CD4-positive, CD25-positive, alpha-beta regulatory T cell (primary cell): ENCODE measurements at regions not wholly inside any gene's neighbourhood (a gene's known extent, or its start where the extent isn't known, plus 50 kb on each side); places are given as distances from the start of the nearest gene placed in this dataset.

Experiments used
- ATAC-seq, 2 donors: fragments of 150-1000 bp; cut with Tn5 transposase; one replicate each; pipeline ENCODE4 v1.10.0; 2021; ENCODE audit warnings: low read depth in 2 of 2, moderate number of reproducible peaks in 2 of 2, moderate library complexity in 1 of 2
- DNase-seq, 3 donors: peaks; one replicate each; pipeline versions ENCODE4 v3.0.0 to v3.0.0-alpha.2; 2012 to 2022; ENCODE audit warnings: mixed read lengths in 1 of 3
- H3K27ac ChIP-seq: one replicate; pipeline ENCODE4 v1.7.0; 2013; ENCODE audit warnings: mild to moderate bottlenecking, low read length; ENCODE audit not compliant: insufficient read depth, poor library complexity, severe bottlenecking
- H3K27me3 ChIP-seq: one replicate; pipeline ENCODE4 v1.7.0; 2013; ENCODE audit warnings: low read length; ENCODE audit not compliant: control insufficient read depth, insufficient read depth
- H3K36me3 ChIP-seq: one replicate; pipeline ENCODE4 v1.7.0; 2013; ENCODE audit warnings: mild to moderate bottlenecking, low read length, moderate library complexity; ENCODE audit not compliant: control insufficient read depth, insufficient read depth
- H3K4me1 ChIP-seq: 2 replicates; pipeline ENCODE4 v1.7.0; 2013; ENCODE audit warnings: mild to moderate bottlenecking, low read length; ENCODE audit not compliant: insufficient read depth, control insufficient read depth, poor library complexity, severe bottlenecking
- H3K4me3 ChIP-seq: one replicate; pipeline ENCODE4 v1.7.0; 2013; ENCODE audit warnings: low read depth, mild to moderate bottlenecking, low read length, moderate library complexity
- H3K9me3 ChIP-seq, 2 experiments: 1 replicate in 1 of 2; 2 replicates in 1 of 2; pipeline ENCODE4 v1.7.0; 2013; ENCODE audit warnings: low read length in 2 of 2, mild to moderate bottlenecking in 1 of 2, moderate library complexity in 1 of 2; ENCODE audit not compliant: control insufficient read depth in 2 of 2
- H3K27ac Mint-ChIP-seq, 3 donors: one replicate each; pipeline ENCODE4 v1.8.0; 2020 to 2022; ENCODE audit warnings: mild to moderate bottlenecking in 3 of 3, mixed read lengths in 3 of 3, moderate library complexity in 2 of 3
- H3K27me3 Mint-ChIP-seq: one replicate; pipeline ENCODE4 v1.8.0; 2022; ENCODE audit warnings: mild to moderate bottlenecking, mixed read lengths
- H3K36me3 Mint-ChIP-seq: one replicate; pipeline ENCODE4 v1.8.0; 2020; ENCODE audit warnings: mixed read lengths
- H3K4me1 Mint-ChIP-seq, 4 donors: one replicate each; pipeline ENCODE4 v1.8.0; 2020 to 2022; ENCODE audit warnings: mixed read lengths in 4 of 4, mild to moderate bottlenecking in 1 of 4
- H3K4me3 Mint-ChIP-seq, 4 donors: one replicate each; pipeline ENCODE4 v1.8.0; 2020 to 2022; ENCODE audit warnings: mild to moderate bottlenecking in 4 of 4, mixed read lengths in 4 of 4, moderate library complexity in 3 of 4
- H3K9me3 Mint-ChIP-seq, 7 donors: one replicate each; pipeline ENCODE4 v1.8.0; 2020 to 2022; ENCODE audit warnings: mixed read lengths in 7 of 7, mild to moderate bottlenecking in 3 of 7, moderate library complexity in 2 of 7

DNA sequence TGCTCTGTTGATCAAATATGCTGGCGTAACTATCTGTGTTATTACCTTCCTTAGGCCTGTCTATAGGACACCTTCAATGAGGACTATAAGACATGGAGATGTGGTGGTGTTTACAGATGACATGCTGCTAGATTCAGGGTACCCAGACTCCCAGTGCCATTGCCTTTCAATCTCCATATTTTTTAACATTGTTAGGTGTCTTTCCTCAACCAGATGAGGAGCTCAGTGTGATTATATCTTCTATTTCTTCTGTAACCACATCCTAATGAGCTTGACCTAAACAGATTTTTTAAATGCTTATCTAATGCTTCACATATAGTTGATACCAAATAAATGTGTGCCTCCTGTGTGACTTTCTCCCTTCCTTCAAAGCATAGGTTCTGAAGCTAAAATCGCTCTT is 730.1 kb upstream of the NR2F2 start:
- H3K4me1 ChIP-seq = no peaks in the 10 kb centered on the region
- ATAC-seq (no peak), DNase-seq (no peak)
- no peaks in the 10 kb centered on the region for H3K9me3 ChIP-seq
- no peaks in the 10 kb centered on the region for H3K36me3 ChIP-seq
- H3K27me3 ChIP-seq = no peaks in the 10 kb centered on the region
- H3K27ac ChIP-seq = no peak overlapping the region
- Mint-ChIP-seq H3K27me3 (no peaks in the 10 kb centered on the region), H3K4me1 (no peaks in the 10 kb centered on the region), H3K36me3 (no peaks in the 10 kb centered on the region), H3K4me3 (no peak overlapping the region), H3K27ac (no peak overlapping the region), H3K9me3 (peaks cover 0 to 2% (median 0%) of the 10 kb centered on the region in 7 donors)
- H3K4me3 ChIP-seq = no peak overlapping the region

GRCh38 chr15:95600884-95601283 is 729.6 kb upstream of the NR2F2 start:
- H3K4me1 Mint-ChIP-seq = no peaks in the 10 kb centered on the region
- Histone ChIP-seq H3K4me1 (no peaks in the 10 kb centered on the region), H3K4me3 (no peak overlapping the region), H3K36me3 (no peaks in the 10 kb centered on the region), H3K9me3 (no peaks in the 10 kb centered on the region), H3K27me3 (no peaks in the 10 kb centered on the region), H3K27ac (no peak overlapping the region)
- no peaks in the 10 kb centered on the region for H3K36me3 Mint-ChIP-seq
- H3K27me3 Mint-ChIP-seq = no peaks in the 10 kb centered on the region
- DNase-seq = no peak
- peaks cover 0 to 2% (median 0%) of the 10 kb centered on the region in 7 donors for H3K9me3 Mint-ChIP-seq
- no peak overlapping the region for H3K27ac Mint-ChIP-seq
- no peak overlapping the region for H3K4me3 Mint-ChIP-seq
- no peak for ATAC-seq

DNA sequence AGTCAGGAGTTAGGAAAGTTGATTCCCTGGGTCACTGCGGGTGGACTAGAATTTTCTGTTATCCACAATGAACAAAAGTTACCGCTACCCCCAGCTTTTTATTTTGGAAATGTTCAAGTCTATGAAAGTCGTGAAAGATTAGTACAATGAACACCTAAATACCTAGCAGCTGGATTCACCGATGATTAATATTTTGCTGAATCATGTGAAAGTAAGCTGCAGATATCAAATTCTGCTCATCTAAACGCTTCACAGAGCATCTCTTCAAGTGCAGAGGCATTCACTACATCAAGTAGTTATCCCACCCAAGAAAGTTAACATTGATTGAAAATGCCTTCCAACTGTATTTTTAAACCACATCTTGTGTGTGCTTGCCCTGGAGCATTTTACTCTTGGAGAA is 729.0 kb upstream of the NR2F2 start:
- Histone ChIP-seq H3K27ac (no peak overlapping the region), H3K27me3 (no peaks in the 10 kb centered on the region), H3K9me3 (no peaks in the 10 kb centered on the region), H3K4me1 (no peaks in the 10 kb centered on the region), H3K36me3 (no peaks in the 10 kb centered on the region), H3K4me3 (no peak overlapping the region)
- no peak for ATAC-seq
- no peaks in the 10 kb centered on the region for H3K4me1 Mint-ChIP-seq
- DNase-seq = no peak
- no peak overlapping the region for H3K4me3 Mint-ChIP-seq
- H3K9me3 Mint-ChIP-seq = peaks cover 0 to 2% (median 0%) of the 10 kb centered on the region in 7 donors
- no peaks in the 10 kb centered on the region for H3K27me3 Mint-ChIP-seq
- no peak overlapping the region for H3K27ac Mint-ChIP-seq
- H3K36me3 Mint-ChIP-seq = no peaks in the 10 kb centered on the region

- Mint-ChIP-seq H3K36me3 (no peaks in the 10 kb centered on the region), H3K27me3 (no peaks in the 10 kb centered on the region), H3K4me1 (no peaks in the 10 kb centered on the region), H3K27ac (no peak overlapping the region), H3K4me3 (no peak overlapping the region), H3K9me3 (peaks cover 0 to 2% (median 0%) of the 10 kb centered on the region in 7 donors)
- no peak overlapping the region for H3K4me3 ChIP-seq
- ATAC-seq = no peak
- no peaks in the 10 kb centered on the region for H3K4me1 ChIP-seq
- no peak for DNase-seq
- no peaks in the 10 kb centered on the region for H3K9me3 ChIP-seq
- no peak overlapping the region for H3K27ac ChIP-seq
- H3K27me3 ChIP-seq = no peaks in the 10 kb centered on the region
- H3K36me3 ChIP-seq = no peaks in the 10 kb centered on the region
Measured at GRCh38 chr15:95603802-95604201, 726.7 kb upstream of the NR2F2 start.

DNA sequence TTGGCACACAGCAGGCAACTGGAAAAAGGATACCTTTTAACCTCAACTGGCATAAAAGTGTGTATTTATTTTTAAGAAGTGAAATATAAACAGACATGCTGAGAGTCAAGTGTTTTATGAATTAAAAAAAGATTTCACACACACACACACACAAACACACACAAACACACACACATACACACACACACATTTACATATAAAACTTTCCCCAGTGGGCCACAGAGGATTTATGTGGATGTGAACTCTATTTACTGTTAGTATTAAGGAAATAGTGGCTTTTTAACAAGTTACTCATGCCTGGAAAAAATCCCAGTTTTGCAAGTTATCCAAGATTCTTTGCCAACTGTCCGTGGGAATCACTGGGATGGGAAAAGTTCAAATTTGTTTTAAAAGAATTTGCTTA is 725.9 kb upstream of the NR2F2 start:
- Histone ChIP-seq H3K4me3 (no peak overlapping the region), H3K27me3 (no peaks in the 10 kb centered on the region), H3K9me3 (no peaks in the 10 kb centered on the region), H3K27ac (no peak overlapping the region), H3K36me3 (no peaks in the 10 kb centered on the region), H3K4me1 (no peaks in the 10 kb centered on the region)
- DNase-seq (no peak), ATAC-seq (no peak)
- no peaks in the 10 kb centered on the region for H3K4me1 Mint-ChIP-seq
- peaks cover 0 to 2% (median 0%) of the 10 kb centered on the region in 7 donors for H3K9me3 Mint-ChIP-seq
- H3K27me3 Mint-ChIP-seq = no peaks in the 10 kb centered on the region
- H3K4me3 Mint-ChIP-seq = no peak overlapping the region
- H3K27ac Mint-ChIP-seq = no peak overlapping the region
- no peaks in the 10 kb centered on the region for H3K36me3 Mint-ChIP-seq

DNA sequence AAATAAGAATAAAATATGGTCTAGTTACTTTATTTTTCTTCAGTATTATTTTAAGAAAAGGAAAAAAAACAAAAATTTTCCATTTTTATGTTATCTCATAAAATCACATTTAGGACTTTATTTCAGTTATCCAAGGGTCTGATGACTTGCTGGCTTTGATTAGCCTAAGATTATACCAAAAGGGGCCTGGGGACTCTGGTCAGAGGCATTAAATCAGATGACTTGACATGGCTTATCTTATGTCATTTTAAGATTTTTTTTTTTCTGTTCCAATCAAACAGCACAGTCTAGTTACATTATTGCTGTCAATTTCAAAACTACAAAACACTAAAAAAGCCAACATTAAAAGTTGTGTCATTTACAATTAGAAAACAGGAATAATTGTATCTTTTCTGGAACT is 725.4 kb upstream of the NR2F2 start:
- H3K4me1 ChIP-seq = no peaks in the 10 kb centered on the region
- H3K9me3 Mint-ChIP-seq = peaks cover 0 to 2% (median 0%) of the 10 kb centered on the region in 7 donors
- H3K27me3 Mint-ChIP-seq = no peaks in the 10 kb centered on the region
- no peaks in the 10 kb centered on the region for H3K27me3 ChIP-seq
- no peak for DNase-seq
- H3K36me3 Mint-ChIP-seq = no peaks in the 10 kb centered on the region
- no peak overlapping the region for H3K27ac Mint-ChIP-seq
- H3K36me3 ChIP-seq = no peaks in the 10 kb centered on the region
- no peak for ATAC-seq
- no peak overlapping the region for H3K4me3 ChIP-seq
- H3K27ac ChIP-seq = no peak overlapping the region
- H3K9me3 ChIP-seq = no peaks in the 10 kb centered on the region
- no peaks in the 10 kb centered on the region for H3K4me1 Mint-ChIP-seq
- no peak overlapping the region for H3K4me3 Mint-ChIP-seq

GRCh38 chr15:95606551-95606950 is 723.9 kb upstream of the NR2F2 start:
- no peak for ATAC-seq
- Histone ChIP-seq H3K9me3 (no peaks in the 10 kb centered on the region), H3K27me3 (no peaks in the 10 kb centered on the region), H3K36me3 (no peaks in the 10 kb centered on the region), H3K4me1 (no peaks in the 10 kb centered on the region), H3K27ac (no peak overlapping the region), H3K4me3 (no peak overlapping the region)
- H3K27me3 Mint-ChIP-seq = no peaks in the 10 kb centered on the region
- DNase-seq = no peak
- no peaks in the 10 kb centered on the region for H3K36me3 Mint-ChIP-seq
- no peak overlapping the region for H3K4me3 Mint-ChIP-seq
- peaks cover 0 to 2% (median 0%) of the 10 kb centered on the region in 7 donors for H3K9me3 Mint-ChIP-seq
- no peaks in the 10 kb centered on the region for H3K4me1 Mint-ChIP-seq
- no peak overlapping the region for H3K27ac Mint-ChIP-seq

GRCh38 chr15:95608371-95608770 is 722.1 kb upstream of the NR2F2 start:
- Histone ChIP-seq H3K4me1 (no peaks in the 10 kb centered on the region), H3K27ac (no peak overlapping the region), H3K27me3 (no peaks in the 10 kb centered on the region), H3K9me3 (no peaks in the 10 kb centered on the region), H3K4me3 (no peak overlapping the region), H3K36me3 (no peaks in the 10 kb centered on the region)
- Mint-ChIP-seq H3K9me3 (no peaks in the 10 kb centered on the region), H3K27ac (no peak overlapping the region), H3K4me1 (no peaks in the 10 kb centered on the region), H3K4me3 (no peak overlapping the region), H3K27me3 (no peaks in the 10 kb centered on the region), H3K36me3 (no peaks in the 10 kb centered on the region)
- DNase-seq (no peak), ATAC-seq (no peak)
